ENCODE measurements at regions not wholly inside any gene's neighbourhood (a gene's known extent, or its start where the extent isn't known, plus 50 kb on each side); places are given as distances from the start of the nearest gene placed in this dataset.

- H4K20me1 ChIP-seq (ENCODE audit: control insufficient read depth, insufficient read depth, insufficient read length): no peaks in the 10 kb centered on the region
- no peaks in the 10 kb centered on the region for H3K79me2 ChIP-seq (ENCODE audit: insufficient read depth, low read length)
- no peak overlapping the region for H2BK120ac ChIP-seq (ENCODE audit: low read depth, low read length, poor library complexity, severe bottlenecking)
- no peak overlapping the region for H3K14ac ChIP-seq (ENCODE audit: insufficient read depth, low read length)
- no peak overlapping the region for H3K4me2 ChIP-seq (ENCODE audit: insufficient read depth, insufficient read length, low read length)
- H4K8ac ChIP-seq (replicated peaks; ENCODE audit: insufficient read length, low read depth, low read length): no peak overlapping the region
- H2AFZ ChIP-seq (ENCODE audit: low read length): no peak overlapping the region
- H3K27me3 Mint-ChIP-seq (ENCODE audit: low read depth): no peaks in the 10 kb centered on the region
- no peak overlapping the region for H2AK5ac ChIP-seq (ENCODE audit: insufficient read length, low read length)
- no peak overlapping the region for H2BK15ac ChIP-seq (ENCODE audit: low read depth, low read length)
- H3K4me3 Mint-ChIP-seq: no peak overlapping the region
- no peaks in the 10 kb centered on the region for H3K9me3 Mint-ChIP-seq
- no peak overlapping the region for H4K5ac ChIP-seq (ENCODE audit: insufficient read length, low read depth, low read length)
- no peak overlapping the region for H3K9ac ChIP-seq (ENCODE audit: extremely low read depth, insufficient read length, low read length)
- H3K9me3 ChIP-seq (ENCODE audit: control insufficient read depth, low read depth, low read length): no peaks in the 10 kb centered on the region
- no peak for DNase-seq
- no peak overlapping the region for H3K23ac ChIP-seq (ENCODE audit: insufficient read length, low read depth, low read length)
- H3K18ac ChIP-seq (ENCODE audit: insufficient read length, low read depth, low read length): no peak overlapping the region
- H2BK5ac ChIP-seq (ENCODE audit: insufficient read length, low read length): no peak overlapping the region
- no peaks in the 10 kb centered on the region for H3K79me1 ChIP-seq (ENCODE audit: insufficient read depth, low read depth, low read length, poor library complexity, severe bottlenecking)
- no peak overlapping the region for H4K91ac ChIP-seq (ENCODE audit: insufficient read length, low read depth, low read length)
- no peak overlapping the region for H3K27ac Mint-ChIP-seq
- H3K27me3 ChIP-seq (ENCODE audit: insufficient read depth, low read length): no peaks in the 10 kb centered on the region
- WGBS (ENCODE audit: extremely low coverage, insufficient read length, low lambda C conversion rate): no CpG with 5 or more reads among the region's 1 CpG
- no peaks in the 10 kb centered on the region for H3K36me3 Mint-ChIP-seq (ENCODE audit: insufficient read depth in 1 of 3, low read depth in 3 of 3)
- H3K4me1 ChIP-seq (ENCODE audit: insufficient read depth, low read length): peaks cover 6% of the 10 kb centered on the region; the same call in 1 of the 2 replicates
- H3K27ac ChIP-seq (ENCODE audit: insufficient read length, low read depth, low read length): no peak overlapping the region
- TF ChIP-seq CTCF (conservative IDR thresholded peaks at IDR 0.05): no peak
- H3K4ac ChIP-seq (ENCODE audit: low read depth, low read length): no peak overlapping the region
- H3K4me1 Mint-ChIP-seq: peaks cover 21 to 22% of the 10 kb centered on the region in 2 experiments
- no peak overlapping the region for H3K56ac ChIP-seq (ENCODE audit: insufficient read length, low read depth, low read length)
- no peak overlapping the region for H3T11ph ChIP-seq (ENCODE audit: low read length)
- no peak overlapping the region for H2BK12ac ChIP-seq (ENCODE audit: insufficient read length, low read depth, low read length)
- no peak overlapping the region for H2BK20ac ChIP-seq (ENCODE audit: low read depth, low read length, poor library complexity, severe bottlenecking)
- no peaks in the 10 kb centered on the region for H3K23me2 ChIP-seq (ENCODE audit: insufficient read length, low read depth, low read length, poor library complexity, severe bottlenecking)
Measured at GRCh38 chr6:119523556-119523955, 174.0 kb upstream of the MAN1A1 start.

Measured in H9 (cell line).